NCI-H2171 treated with DMSO at 0.1 percent for 48 hours (cell line): ENCODE measurements at regions not wholly inside any gene's neighbourhood (a gene's known extent, or its start where the extent isn't known, plus 50 kb on each side); places are given as distances from the start of the nearest gene placed in this dataset.
"Not testable (repeated sequence)": the region's sequence is repeated elsewhere in the genome, so short reads cannot be mapped to it uniquely, and the experiment has no call there.

Experiments
- DNase-seq: peaks from one replicate; lab custom pipeline; 2025; lab: John Stamatoyannopoulos, UW

DNA sequence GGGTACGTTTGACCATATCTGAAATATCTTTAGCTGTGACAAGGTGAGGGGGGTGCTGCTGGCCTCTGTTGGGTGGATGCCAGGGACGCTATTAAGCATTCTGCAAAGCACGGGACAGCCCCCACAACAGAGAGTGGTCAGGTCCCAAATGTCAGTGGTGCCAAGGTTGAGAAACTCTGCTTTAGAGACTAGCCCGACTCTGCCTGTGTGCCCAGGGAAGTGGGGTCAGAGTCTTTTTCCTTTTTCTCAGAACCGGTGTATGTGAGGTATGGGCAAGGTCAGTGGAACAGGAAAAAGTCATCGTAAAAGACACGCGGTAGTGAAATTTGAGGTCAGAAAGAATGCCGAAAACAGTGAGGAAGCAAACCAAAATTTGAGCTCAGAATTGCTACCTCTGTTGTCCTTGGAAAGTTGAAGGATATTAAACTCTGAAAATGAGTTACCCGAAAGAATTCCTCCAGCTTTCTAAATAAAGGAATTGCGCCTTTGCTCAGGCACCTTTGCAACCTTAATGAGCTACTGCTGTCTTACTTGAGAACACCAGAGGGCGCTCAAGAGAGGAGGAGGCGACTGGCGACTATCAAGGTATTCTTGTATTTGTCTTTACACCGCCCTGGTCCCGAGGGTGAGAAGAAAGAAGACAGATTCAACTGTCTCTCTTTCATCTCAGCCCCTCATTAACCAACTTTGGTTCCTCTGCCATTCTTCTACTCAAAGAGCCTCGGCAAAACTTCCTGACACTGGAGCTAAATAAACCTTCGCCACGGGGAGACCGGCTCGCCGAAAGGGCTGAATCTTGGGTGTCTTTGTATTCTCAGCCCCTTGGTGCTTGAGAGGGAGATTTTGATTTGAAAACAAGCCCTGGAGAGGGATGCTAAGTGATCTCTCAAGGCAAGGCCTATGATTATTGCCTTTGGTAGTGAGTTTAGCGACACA lies 85.4 kb upstream of the OLIG2 start:
- peak; percentile 63 for DNase-seq

- DNase-seq = no peak
Observed at GRCh38 chr21:32941263-32941662, 84.5 kb upstream of the OLIG2 start.

DNA sequence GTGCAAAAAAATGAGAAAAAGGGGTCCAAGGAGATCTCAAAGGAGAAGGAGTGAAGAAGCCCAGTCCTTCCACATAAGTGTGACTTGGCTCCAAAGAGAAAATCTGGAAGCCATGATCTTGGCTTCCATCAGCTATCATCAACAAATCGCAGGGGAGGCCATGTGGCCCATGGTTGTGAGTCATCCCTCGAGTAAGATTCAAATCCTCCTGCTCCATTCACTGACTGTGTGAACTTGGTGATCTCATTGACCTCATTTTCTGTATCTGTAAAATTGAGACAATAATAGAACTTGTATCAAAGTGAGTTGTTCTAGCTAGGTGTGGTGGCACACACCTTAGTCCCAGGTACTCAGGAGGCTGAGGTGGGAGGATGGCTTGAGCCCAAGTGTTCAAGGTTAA lies 79.1 kb upstream of the OLIG2 start:
- DNase-seq = no peak

DNA sequence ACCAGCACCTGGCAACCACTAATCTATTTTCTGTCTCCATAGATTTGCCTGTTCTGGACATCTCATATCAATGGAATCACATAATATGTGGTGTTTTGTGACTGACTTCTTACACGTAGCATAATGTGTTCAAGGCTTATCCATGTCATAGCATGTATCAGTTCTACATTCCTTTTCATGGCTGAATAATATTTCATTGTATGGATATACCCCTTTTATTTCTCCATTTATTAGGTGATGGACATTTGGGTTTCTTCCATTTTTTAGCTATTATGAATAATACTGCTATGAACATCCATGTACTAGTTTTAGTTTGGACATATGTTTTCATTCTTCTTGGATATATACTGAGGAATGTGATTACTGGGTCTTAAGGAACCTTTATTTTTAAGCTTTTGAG lies 78.0 kb upstream of the OLIG2 start:
- no peak for DNase-seq

- no peak for DNase-seq
Observed at GRCh38 chr21:32949701-32950100, 76.0 kb upstream of the OLIG2 start.

- no peak for DNase-seq
Observed at GRCh38 chr21:32951041-32951440, 74.7 kb upstream of the OLIG2 start.

DNA sequence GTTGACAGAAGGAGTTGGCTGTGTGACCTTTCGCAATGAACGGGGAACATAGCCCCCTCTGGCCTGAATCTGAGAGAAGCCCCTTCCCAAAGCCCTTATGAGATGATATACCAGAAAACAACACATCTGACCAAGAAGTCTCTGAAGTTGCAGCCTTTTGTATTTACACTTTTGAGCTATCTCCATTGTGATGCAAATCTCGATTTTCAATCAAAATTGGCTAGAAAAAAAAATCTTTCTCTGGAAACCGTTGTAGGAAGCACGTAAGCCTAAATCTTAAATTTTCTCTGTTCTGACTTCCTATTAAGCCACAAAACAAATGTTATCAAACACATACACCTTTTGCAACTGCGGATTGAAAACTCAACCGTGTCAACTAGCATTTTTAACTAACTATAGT lies 71.4 kb upstream of the OLIG2 start:
- DNase-seq = no peak

GRCh38 chr21:32955311-32956060 lies 70.2 kb upstream of the OLIG2 start:
- no peak for DNase-seq

- no peak for DNase-seq
Observed at GRCh38 chr21:32956061-32956656, 69.6 kb upstream of the OLIG2 start.

GRCh38 chr21:32957545-32957944 lies 68.2 kb upstream of the OLIG2 start:
- peak; percentile 49 for DNase-seq

GRCh38 chr21:32958288-32959002 lies 67.3 kb upstream of the OLIG2 start:
- no peak for DNase-seq

- DNase-seq = no peak
Observed at GRCh38 chr21:32962268-32962667, 63.5 kb upstream of the OLIG2 start.

DNA sequence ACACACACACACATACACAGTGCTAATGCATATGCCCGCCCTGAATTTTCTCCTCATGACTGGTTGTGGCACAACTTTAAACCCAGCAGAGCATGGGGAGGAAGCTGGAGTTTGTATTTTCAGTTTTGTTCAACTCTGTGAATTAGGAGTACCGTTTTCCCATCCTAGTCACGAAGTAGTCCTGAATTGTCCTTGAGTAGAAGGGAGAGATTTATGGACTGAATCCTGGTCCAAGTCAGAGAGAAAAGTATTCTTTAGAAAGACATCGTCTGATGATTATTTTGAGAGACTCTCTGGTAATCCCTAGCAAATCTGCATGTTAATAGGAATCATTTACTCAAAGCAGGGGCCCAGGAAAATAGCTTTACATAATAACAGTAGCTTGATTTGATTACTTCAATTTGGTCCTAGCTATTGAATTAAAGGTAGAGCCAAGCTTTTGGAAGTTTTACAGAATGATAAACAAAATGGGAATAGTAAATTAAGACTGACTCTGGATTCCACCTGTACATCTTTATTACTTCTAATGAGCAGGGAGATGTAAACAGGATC lies 60.5 kb upstream of the OLIG2 start:
- DNase-seq = no peak

GRCh38 chr21:32966120-32966519 lies 59.6 kb upstream of the OLIG2 start:
- no peak for DNase-seq

DNA sequence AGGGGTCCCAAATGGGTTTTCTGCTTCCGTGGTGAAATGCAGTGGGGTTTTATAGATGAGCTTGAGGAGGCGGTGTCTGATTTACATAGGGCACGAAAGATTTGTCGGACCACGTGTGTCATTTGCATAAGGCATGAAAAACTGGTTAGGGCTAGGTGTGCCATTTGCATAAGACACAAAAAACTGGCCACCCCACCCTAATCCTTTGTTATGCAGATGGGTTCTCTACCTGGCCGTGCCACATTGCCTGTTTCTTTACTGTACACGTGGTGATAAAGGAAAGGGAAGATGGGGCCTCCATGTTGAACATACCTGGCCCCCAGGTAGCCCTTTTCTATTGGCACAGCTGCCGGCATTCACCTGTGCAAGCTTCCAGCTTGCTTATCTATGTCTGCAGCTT lies 57.6 kb upstream of the OLIG2 start:
- not testable (repeated sequence) for DNase-seq

GRCh38 chr21:32974653-32975052 lies 51.1 kb upstream of the OLIG2 start:
- no peak for DNase-seq

GRCh38 chr21:32975811-32976431 lies 49.8 kb upstream of the OLIG2 start:
- no peak for DNase-seq
